DOHH2 (cell line): ENCODE measurements at regions not wholly inside any gene's neighbourhood (a gene's known extent, or its start where the extent isn't known, plus 50 kb on each side); places are given as distances from the start of the nearest gene placed in this dataset.

Experiments
- EZH2phosphoT487 ChIP-seq: fragments of 200-600 bp; sonication (generic); IDR thresholded peaks from 2 replicates; pipeline ENCODE4 v1.6.1; 2017; ENCODE audit warnings: borderline replicate concordance, mild to moderate bottlenecking, antibody characterized with exemption, low read length, moderate library complexity, mixed read lengths
- TF ChIP-seq, protein P1 (sequence below): fragments of 200-600 bp; sonication (generic); IDR thresholded peaks from one replicate; pipeline ENCODE4 v1.5.1; 2014; ENCODE audit warnings: antibody characterized with exemption, mild to moderate bottlenecking, low read depth, low read length; ENCODE audit not compliant: poor library complexity, severe bottlenecking

DNA sequence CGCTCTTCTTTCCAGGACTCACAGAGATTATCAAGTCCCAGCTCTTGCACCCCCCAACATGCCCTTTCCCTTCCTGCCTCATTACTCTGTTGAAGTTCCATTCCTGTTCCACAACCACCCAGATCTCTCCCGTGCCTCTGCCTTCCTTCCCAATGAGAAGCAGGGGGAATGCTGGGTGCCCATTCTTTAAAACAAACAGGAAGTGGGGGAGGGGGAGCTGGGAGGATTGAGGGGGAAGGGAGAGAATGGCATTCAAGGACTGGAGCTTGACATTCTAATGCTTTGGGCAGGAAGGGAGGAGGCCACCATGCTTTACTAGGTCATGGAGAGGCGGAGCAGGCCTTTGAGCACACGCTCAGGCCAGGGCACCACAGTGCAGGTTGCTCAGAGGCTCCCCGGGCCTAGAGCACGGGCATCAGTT, 150.3 kb upstream of the IRF2BP2 start:
- TF ChIP-seq, protein P1, sequence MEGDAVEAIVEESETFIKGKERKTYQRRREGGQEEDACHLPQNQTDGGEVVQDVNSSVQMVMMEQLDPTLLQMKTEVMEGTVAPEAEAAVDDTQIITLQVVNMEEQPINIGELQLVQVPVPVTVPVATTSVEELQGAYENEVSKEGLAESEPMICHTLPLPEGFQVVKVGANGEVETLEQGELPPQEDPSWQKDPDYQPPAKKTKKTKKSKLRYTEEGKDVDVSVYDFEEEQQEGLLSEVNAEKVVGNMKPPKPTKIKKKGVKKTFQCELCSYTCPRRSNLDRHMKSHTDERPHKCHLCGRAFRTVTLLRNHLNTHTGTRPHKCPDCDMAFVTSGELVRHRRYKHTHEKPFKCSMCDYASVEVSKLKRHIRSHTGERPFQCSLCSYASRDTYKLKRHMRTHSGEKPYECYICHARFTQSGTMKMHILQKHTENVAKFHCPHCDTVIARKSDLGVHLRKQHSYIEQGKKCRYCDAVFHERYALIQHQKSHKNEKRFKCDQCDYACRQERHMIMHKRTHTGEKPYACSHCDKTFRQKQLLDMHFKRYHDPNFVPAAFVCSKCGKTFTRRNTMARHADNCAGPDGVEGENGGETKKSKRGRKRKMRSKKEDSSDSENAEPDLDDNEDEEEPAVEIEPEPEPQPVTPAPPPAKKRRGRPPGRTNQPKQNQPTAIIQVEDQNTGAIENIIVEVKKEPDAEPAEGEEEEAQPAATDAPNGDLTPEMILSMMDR = no peak
- no peak for TF ChIP-seq EZH2phosphoT487
